ENCODE measurements at regions not wholly inside any gene's neighbourhood (a gene's known extent, or its start where the extent isn't known, plus 50 kb on each side); places are given as distances from the start of the nearest gene placed in this dataset.

GRCh38 chr2:129754831-129755230 lies 224.6 kb upstream of the RAB6C start:
- Histone ChIP-seq H3K4me1 (ENCODE audit: control insufficient read depth in 1 of 2, insufficient read depth in 1 of 2, low read depth in 1 of 2, low read length in 1 of 2) (peaks cover 0 to 5% of the 10 kb centered on the region in 2 experiments), H3K9me3 (no peaks in the 10 kb centered on the region), H3K27ac (no peak overlapping the region), H3K27me3 (no peaks in the 10 kb centered on the region), H3K36me3 (no peaks in the 10 kb centered on the region), H3K4me3 (ENCODE audit: low read depth in 1 of 2, low read length in 1 of 2) (no peak overlapping the region)
- TF ChIP-seq CTCF (IDR thresholded peaks at IDR 0.05) = no peak

GRCh38 chr2:129755786-129756185 lies 223.7 kb upstream of the RAB6C start:
- Histone ChIP-seq H3K36me3 (no peaks in the 10 kb centered on the region), H3K4me3 (ENCODE audit: low read depth in 1 of 2, low read length in 1 of 2) (no peak overlapping the region), H3K27me3 (no peaks in the 10 kb centered on the region), H3K4me1 (ENCODE audit: control insufficient read depth in 1 of 2, insufficient read depth in 1 of 2, low read depth in 1 of 2, low read length in 1 of 2) (peaks cover 0 to 5% of the 10 kb centered on the region in 2 experiments), H3K9me3 (no peaks in the 10 kb centered on the region), H3K27ac (no peak overlapping the region)
- TF ChIP-seq CTCF (IDR thresholded peaks at IDR 0.05) = no peak

GRCh38 chr2:129756276-129756675 lies 223.2 kb upstream of the RAB6C start:
- H3K4me3 ChIP-seq (ENCODE audit: low read depth in 1 of 2, low read length in 1 of 2) = no peak overlapping the region
- no peaks in the 10 kb centered on the region for H3K9me3 ChIP-seq
- TF ChIP-seq CTCF (IDR thresholded peaks at IDR 0.05) = no peak
- H3K27ac ChIP-seq = no peak overlapping the region
- H3K36me3 ChIP-seq = no peaks in the 10 kb centered on the region
- peaks cover 0 to 5% of the 10 kb centered on the region in 2 experiments for H3K4me1 ChIP-seq (ENCODE audit: control insufficient read depth in 1 of 2, insufficient read depth in 1 of 2, low read depth in 1 of 2, low read length in 1 of 2)
- no peaks in the 10 kb centered on the region for H3K27me3 ChIP-seq

- Histone ChIP-seq H3K4me1 (ENCODE audit: control insufficient read depth in 1 of 2, insufficient read depth in 1 of 2, low read depth in 1 of 2, low read length in 1 of 2) (peaks cover 0 to 5% of the 10 kb centered on the region in 2 experiments), H3K4me3 (ENCODE audit: low read depth in 1 of 2, low read length in 1 of 2) (no peak overlapping the region), H3K27me3 (no peaks in the 10 kb centered on the region), H3K9me3 (no peaks in the 10 kb centered on the region), H3K27ac (no peak overlapping the region), H3K36me3 (no peaks in the 10 kb centered on the region)
- no peak for TF ChIP-seq CTCF (IDR thresholded peaks at IDR 0.05)
These were observed 222.0 kb upstream of the RAB6C start for GRCh38 chr2:129757366-129757914.

DNA sequence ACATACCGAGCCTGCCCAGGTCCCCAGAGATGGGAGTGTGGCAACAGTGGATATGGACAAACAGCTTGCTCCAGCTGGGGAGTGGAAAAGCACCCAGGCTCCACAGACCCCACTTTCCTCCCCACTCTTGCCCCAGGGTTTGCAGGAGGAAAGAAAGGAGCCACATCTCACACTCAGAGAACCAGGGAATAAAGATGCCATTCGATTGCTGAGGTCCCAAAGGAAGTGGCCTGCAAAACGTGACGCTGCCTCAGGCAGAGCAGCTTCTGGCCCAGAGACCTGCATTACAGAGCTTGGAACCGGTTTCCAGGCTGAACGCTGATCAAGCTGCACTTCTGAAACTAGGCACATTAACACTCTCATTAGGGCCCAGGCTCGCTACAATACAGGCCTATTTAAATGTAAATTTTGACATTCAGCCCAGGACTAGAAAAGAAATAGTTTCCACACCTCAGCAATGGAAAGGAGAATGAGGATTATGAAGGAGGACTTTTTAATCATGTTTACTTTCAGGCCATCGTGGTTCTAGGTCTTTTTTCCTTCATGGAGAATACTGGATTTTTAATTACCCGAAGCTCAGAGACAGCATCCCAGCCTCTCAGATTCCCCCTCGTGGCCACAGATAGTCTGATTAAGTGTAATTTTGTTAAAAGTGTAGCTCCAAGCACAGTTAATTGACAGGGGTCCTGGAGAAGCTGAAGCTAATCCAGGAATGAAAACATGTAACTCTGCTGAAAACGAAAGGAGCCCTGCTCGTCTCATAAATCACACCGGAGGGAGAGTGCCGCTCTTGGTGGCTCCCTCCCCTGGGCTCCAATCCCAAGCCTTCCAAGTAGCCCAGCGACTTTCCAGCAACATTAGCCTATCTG lies 221.3 kb upstream of the RAB6C start:
- no peak overlapping the region for H3K27ac ChIP-seq
- no peaks in the 10 kb centered on the region for H3K36me3 ChIP-seq
- H3K27me3 ChIP-seq = no peaks in the 10 kb centered on the region
- no peaks in the 10 kb centered on the region for H3K9me3 ChIP-seq
- no peak overlapping the region for H3K4me3 ChIP-seq (ENCODE audit: low read depth in 1 of 2, low read length in 1 of 2)
- H3K4me1 ChIP-seq (ENCODE audit: control insufficient read depth in 1 of 2, insufficient read depth in 1 of 2, low read depth in 1 of 2, low read length in 1 of 2) = peaks cover 0 to 5% of the 10 kb centered on the region in 2 experiments
- TF ChIP-seq CTCF (IDR thresholded peaks at IDR 0.05) = no peak
